RKO (cell line): ENCODE measurements at regions not wholly inside any gene's neighbourhood (a gene's known extent, or its start where the extent isn't known, plus 50 kb on each side); places are given as distances from the start of the nearest gene placed in this dataset.
A peak's percentile ranks its signal among the peaks of the same experiment; 100 is the strongest.
"Not testable (repeated sequence)": the region's sequence is repeated elsewhere in the genome, so short reads cannot be mapped to it uniquely, and the experiment has no call there.

Experiments used
- DNase-seq: peaks from one replicate; pipeline ENCODE4 v3.0.0-alpha.2; 2016; ENCODE audit warnings: low spot score

DNA sequence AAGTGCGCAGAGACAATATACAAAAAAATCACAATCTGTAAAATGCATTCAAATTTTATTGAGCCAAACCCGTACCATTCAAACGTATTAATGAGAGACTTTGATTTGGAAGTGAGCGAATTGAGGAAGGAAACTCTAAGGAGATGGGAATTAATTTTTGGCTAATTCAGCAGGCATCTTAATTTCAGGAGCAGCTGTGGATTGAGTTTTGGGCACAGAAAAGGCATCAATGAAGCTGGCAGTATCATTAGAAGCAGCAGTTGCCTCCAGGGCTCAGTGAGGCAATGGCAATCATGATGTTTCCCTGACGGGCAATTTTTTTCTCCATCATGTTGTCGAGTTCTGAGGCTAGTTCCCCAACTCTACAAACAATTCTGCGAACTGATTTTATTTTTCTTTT, 2041.6 kb downstream of the NCAM2 start:
- DNase-seq, result no peak

DNA sequence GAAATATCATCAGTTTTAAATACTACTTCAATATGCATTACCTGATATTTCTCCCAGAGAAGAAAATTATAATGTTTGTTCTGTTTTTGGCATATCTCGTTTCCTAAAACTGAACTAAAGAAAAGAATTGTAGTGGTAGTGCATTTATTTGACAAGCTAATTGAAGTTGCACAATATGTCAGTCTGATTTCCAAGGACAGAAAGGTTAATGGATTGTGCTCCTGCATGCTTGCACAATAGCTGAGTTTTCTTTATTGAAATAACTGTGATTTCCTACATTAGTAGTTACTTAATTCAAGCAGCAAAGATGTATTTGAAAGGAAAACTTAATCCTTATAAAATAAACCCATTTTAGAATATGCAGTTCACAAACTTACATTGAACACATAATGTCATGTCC, 2047.7 kb downstream of the NCAM2 start:
- DNase-seq, result no peak

DNA sequence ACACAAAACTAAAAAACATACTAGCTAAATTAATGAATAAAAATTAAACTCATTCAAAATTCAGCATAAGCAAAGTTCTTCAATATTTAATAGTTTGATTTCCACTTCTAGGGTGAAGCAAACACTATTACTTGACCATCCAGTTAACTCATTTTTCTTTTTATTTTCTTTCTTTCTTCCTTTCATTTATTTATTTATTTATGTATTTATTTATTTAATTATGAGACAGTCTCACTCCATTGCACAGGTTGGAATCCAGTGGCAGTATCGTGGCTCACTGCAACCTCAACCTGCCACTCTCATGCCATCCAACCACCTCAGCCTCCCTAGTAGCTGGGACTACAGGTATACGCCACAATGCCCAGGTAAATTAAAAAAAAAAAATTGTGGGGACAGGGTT, 2069.5 kb downstream of the NCAM2 start:
- DNase-seq, result no peak

DNA sequence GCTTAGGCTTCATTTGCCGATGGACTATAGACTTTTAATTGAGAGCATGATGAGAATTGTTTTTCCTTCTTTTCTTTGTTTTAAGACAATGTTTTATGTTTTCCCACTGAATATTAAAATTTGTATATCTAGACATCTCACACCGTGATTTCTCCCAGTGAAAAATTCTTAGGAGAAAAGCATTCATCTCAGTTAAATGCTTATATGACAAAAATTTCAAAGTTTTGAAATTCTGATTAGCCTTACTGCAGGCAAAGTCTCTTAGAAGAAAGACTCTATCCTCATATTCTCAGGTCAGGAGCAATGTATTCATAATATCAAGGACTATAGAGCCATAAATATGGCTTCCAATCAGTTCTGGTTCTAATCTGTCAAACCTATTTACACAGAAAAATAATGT, 2085.0 kb downstream of the NCAM2 start:
- no peak for DNase-seq

DNA sequence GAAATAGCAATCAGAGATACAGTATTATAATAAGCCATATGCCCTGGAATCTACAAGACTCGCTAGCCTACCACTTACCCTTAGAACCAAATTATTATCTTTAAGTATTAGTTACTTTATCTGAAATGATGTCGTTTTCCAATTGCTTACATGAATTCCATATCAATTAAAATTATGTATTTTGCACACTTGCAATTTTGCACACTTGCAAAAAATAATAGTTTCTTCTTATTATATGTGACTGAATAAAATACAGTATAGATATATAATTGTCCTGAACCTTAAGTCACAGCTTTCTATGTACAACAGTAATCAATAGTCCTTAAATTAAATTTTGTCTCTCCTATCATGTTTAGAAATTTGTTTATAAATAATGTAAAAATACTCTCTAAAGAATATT, 2095.1 kb downstream of the NCAM2 start:
- no peak for DNase-seq

DNA sequence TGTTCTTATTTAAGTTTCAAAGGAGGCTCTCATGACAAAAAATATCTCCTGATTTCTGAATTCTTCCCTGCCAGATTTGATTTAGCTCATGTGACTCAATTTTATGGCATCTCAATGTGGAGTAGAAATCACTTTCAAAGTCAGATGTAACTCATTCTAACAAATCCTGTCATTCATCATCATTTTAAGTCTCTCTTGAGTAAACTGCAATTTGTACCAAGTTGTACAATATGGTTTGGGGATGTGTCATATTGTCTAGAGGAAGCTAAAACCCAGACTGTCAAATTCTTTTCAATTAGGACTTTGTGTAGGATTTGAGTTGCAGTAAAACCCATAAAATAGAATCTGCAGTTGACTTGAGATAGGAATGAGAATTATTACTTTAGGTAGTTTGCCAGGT, 2101.0 kb downstream of the NCAM2 start:
- no peak for DNase-seq

DNA sequence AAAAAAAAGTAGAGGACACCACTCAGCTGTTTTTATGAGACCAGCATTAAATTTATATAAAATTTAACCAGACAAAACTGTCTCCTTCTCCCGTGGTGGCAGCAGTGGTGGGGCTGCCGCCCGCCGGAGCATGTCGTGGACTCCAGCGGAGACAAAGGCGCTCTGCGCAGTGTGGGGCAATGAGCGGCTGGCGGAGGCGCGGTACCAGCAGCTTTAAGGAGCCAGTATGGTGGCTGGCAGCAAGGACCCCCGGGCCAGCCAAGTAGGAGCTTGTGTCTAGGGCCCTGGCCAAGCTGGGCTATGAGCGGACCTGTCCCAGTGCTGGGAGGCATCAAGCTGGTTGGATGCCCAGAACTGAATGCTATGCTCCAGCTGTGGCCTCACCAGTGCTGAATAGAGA, 2102.9 kb downstream of the NCAM2 start:
- DNase-seq, result no peak

DNA sequence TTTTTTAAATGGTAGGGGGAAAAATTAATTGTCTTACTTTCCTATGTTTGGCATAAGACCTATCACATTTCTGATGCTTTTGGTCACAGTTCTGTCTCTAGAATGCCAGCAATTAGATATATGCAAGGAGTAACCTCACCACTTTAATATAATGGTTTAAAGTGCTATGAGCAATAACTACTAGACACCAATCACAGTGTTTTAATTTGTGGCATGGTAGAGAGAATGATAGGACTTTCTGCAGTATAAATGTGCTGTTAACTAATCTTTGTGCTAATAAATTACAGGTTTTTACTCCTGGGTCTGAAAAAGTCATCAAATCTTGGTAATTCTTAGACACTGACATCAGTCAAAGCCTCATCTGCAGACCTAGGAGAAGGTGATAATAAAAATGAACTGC, 2110.3 kb downstream of the NCAM2 start:
- no peak for DNase-seq

DNA sequence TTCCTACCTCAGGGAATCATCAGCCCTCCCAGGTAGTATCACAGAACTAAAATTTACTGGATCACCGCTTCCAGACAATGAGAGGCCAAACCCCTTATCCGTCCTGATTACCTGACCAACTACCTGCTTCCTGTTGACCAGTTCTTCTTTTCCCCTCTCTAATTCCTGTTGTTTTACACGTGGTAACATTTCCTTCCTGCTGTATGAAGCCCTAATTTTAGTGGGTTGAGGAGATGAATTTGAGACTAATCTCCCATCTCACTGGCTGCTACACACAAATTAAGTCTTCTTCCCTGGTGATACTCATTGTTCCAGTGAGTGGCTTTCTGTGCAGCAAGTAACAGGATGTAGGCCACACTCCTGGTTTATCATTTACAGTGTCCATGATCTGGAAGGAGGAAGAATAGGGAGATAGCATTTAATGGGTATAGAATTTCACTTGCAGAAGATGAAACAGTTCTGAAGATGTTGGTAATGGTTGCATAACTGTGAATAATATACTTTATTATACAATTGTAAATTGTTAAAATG, 2112.9 kb downstream of the NCAM2 start:
- no peak for DNase-seq

DNA sequence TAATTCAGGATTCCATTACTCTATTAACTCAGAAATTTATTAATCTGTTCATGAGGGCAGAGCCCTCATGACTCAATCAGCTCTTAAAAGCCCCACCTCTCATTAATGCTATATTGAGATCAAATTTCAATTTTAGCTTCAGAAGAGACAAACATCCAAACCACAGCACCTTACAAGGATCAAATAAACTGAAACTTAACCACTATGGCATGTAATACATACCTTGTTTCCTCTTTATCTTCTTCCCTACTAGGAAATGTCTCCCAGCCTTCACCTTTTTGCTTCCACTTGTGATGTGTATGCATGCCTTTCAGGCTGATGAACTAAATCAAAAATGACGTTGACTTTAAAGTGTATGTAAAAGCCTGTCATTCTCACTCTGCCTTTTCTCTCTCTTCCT, 2121.3 kb downstream of the NCAM2 start:
- no peak for DNase-seq

DNA sequence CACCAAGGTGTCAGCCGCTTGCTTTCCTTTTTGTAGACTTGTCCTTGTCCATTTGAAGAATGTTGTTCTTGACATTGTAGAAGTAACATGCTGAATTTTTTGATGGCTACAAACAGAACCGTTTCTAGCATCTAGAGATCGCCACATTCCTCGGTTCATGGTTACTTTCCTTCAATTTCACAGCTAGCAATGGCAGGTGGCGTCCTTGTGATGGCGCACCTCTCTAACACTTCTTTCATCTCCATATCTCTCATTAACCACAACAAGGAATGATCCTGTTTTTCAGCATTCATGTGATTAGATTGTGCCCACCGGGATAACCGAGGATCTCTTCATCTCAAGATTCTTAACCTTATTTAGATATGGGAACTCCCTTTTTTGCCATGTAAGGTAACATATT, 2129.8 kb downstream of the NCAM2 start:
- DNase-seq, result no peak

DNA sequence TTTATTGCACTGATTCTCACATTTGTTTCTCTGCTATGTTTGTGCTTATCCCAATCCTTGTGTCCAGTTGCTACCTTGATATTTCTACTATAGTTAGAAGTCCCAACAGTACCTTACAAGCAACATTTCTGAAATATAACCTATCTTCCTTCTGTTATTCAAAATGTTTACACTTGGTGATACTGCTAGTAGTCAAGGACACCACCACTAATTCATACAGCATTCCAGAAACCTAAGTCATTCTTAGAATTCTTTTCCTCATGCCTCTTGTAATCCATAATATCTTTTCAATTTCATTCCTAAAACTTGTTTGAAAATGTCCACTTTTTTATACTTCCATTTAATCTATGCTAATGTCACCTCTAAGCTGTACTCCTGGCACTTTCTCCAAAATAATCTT, 2132.1 kb downstream of the NCAM2 start:
- DNase-seq, result no peak

DNA sequence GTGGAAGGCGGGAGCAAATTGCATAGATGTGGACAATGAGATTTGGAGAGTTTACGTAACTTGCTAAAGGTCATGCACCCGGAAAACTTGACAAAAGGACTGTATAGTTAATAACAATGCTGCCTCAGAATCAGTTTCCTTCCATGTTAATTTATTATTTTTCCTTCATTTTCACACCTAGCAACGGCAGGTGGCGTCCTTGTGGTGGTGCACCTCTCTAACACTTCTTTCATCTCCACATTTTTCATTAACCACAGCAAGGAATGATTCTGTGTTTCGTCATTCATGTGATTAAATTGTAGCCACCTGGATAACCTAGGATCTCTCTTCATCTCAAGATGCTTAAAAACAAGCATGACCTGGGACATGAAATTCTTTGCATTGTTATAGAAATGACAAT, 2133.0 kb downstream of the NCAM2 start:
- DNase-seq, result peak; percentile 29

DNA sequence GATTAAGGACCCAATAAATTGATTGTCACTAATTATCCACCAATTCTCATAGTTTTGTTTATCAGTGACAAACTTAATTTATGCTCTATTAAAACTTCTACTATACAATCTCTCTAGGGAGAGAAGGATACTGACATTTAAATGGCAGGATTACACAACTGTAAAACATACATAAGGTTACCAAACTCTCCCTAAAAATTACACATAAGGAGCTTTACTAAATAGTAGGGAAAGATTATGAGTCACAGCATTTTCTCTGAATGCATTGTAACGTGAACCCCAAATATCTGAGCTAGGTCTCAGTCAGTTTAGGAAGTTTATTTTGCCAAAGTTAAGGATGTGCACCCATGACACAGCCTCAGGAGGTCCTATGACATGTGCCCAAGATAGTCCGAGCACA, 2140.6 kb downstream of the NCAM2 start:
- no peak for DNase-seq

DNA sequence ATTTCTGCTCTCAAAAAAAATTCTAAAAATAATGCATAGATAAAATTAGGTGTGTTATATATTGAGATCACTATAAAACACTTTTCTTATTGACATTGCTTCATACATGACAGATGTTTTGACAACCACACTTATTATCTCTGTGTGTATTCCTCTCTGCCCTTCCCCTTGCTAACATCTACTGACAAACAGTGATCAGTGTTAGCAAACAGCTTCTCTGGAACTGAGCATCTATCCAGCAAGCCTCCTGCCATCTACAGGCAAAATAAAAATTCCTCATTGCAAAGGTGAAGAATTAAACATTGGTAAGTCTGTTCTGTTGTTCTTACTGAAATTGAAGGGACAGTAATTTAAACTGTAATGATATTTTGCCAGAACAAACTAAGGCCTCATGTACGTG, 2153.9 kb downstream of the NCAM2 start:
- no peak for DNase-seq

DNA sequence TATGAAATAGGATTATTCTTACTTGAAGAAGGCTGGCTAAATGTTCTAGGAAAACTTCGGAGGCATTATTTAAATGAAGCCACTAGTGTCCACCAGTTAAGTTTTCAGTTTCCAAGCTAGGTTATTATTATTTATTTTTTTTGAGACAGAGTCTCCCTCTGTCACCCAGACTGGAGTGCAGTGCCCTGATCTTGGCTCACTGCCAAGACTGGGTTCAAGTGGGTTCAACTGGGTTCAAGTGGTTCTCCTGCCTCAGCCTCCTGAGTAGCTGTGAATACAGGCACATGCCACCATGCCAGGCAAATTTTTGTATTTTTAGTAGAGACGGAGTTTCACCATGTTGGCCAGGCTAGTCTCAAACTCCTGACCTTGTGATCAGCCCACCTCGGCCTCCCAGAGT, 2155.6 kb downstream of the NCAM2 start:
- not testable (repeated sequence) for DNase-seq

DNA sequence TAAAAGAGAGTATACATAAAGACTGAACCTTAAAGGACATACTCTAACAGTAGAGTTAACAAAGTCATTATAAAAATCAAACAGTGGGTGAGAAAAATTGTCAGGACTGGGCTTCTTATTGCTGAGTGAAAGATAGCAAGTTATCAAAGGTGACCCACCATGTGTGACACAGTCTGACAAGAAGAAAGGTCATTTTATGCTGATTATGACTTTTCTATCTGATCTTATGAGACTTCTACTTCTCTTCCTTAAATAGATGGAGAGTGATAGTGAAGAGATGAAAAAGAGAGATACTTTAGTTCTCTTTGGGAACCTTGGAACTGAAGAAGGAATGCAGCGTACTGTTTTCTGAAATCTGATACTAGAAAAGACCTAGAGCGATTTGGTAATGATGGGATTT, 2157.1 kb downstream of the NCAM2 start:
- no peak for DNase-seq

DNA sequence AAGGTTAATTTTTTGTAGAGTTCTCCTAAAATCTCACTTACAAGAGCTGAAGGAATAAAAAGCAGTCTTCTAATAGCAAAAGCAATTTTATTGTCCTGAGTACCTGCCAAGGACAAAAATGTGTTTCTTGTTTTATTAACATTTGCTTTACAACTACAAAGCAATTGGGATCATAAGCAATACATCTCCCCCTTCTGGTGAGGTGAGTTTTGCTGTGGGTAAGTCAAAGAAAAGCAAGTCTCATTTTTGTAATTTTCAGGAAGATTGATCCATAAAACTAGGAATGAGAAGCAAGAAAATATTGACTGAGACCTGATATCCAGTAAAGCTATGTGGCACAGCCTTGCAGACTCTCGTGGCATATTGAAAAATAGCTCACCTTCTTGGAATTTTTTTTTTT, 2162.7 kb downstream of the NCAM2 start:
- peak; percentile 2 for DNase-seq

DNA sequence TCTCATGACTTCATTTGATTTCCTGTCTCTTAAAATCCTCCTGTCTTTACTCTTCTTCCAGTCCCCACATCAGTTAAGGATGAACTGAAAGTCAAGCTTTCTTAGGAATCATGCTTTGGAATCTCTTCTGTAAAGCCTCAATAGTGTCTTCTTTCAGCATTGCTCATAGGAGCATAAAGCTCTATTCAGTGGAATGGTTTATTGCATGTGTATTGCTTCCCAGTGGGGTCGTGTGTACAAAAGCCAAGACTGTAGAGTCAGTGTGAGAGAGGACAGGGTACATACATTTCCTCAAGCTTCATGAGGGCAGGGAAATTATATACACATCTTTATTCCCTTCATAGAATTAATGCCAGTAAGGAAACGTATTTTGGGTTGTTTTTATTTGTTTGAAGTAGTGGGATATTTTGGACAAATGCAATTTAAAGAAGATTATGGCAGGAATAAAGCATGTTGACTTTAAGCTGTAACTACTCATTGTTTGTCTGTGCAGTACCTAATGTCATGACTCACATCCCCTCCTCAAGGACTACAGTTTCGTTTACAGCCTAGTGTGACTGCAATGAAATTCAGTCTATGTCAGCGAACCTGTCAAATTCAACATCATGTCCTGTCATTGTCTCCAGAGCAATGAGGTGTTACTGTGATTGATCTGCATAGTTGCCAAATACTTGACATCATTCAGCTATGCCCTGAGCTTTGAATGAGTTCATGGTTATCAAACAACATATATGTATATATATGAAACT, 2164.2 kb downstream of the NCAM2 start:
- DNase-seq, result peak; percentile 49
